ENCODE measurements at regions not wholly inside any gene's neighbourhood (a gene's known extent, or its start where the extent isn't known, plus 50 kb on each side); places are given as distances from the start of the nearest gene placed in this dataset.

- no peak for TF ChIP-seq SPI1 (IDR thresholded peaks at IDR 0.05; ENCODE audit: low read depth, low read length)
- no peak for TF ChIP-seq POU2F2 (IDR thresholded peaks at IDR 0.05; ENCODE audit: low read depth, low read length)
- no peak for TF ChIP-seq TAF1 (IDR thresholded peaks at IDR 0.05; ENCODE audit: low read depth, low read length)
- no peak for TF ChIP-seq POLR2A (IDR thresholded peaks at IDR 0.05; ENCODE audit: low read depth, low read length)
- TF ChIP-seq PAX5 (IDR thresholded peaks at IDR 0.05; ENCODE audit: insufficient read depth, low read length, severe bottlenecking), result no peak
- TF ChIP-seq POLR2AphosphoS5 (IDR thresholded peaks at IDR 0.05; ENCODE audit: low read depth, low read length), result no peak
- no peak for FAIRE-seq
These were observed 186.0 kb upstream of the MGMT start for GRCh38 chr10:129280908-129281586.

GRCh38 chr10:129285459-129285858 lies 181.6 kb upstream of the MGMT start:
- FAIRE-seq (no peak), DNase-seq (ENCODE audit: insufficient read length, low spot score) (no peak)
- no peak for TF ChIP-seq TAF1 (IDR thresholded peaks at IDR 0.05; ENCODE audit: low read depth, low read length)
- TF ChIP-seq POU2F2 (IDR thresholded peaks at IDR 0.05; ENCODE audit: low read depth, low read length), result no peak
- TF ChIP-seq POLR2AphosphoS5 (IDR thresholded peaks at IDR 0.05; ENCODE audit: low read depth, low read length), result no peak
- TF ChIP-seq PAX5 (IDR thresholded peaks at IDR 0.05; ENCODE audit: insufficient read depth, low read length, severe bottlenecking), result no peak
- TF ChIP-seq POLR2A (IDR thresholded peaks at IDR 0.05; ENCODE audit: low read depth, low read length), result no peak
- TF ChIP-seq SPI1 (IDR thresholded peaks at IDR 0.05; ENCODE audit: low read depth, low read length), result no peak

More at GRCh38 chr10:129280908-129281586, 186.0 kb upstream of the MGMT start:
- no peak for DNase-seq (ENCODE audit: insufficient read length, low spot score)

GRCh38 chr10:129288999-129289584 lies 177.9 kb upstream of the MGMT start:
- FAIRE-seq, result no peak
- TF ChIP-seq POLR2A (IDR thresholded peaks at IDR 0.05; ENCODE audit: low read depth, low read length), result no peak
- no peak for TF ChIP-seq PAX5 (IDR thresholded peaks at IDR 0.05; ENCODE audit: insufficient read depth, low read length, severe bottlenecking)
- no peak for TF ChIP-seq POLR2AphosphoS5 (IDR thresholded peaks at IDR 0.05; ENCODE audit: low read depth, low read length)
- TF ChIP-seq SPI1 (IDR thresholded peaks at IDR 0.05; ENCODE audit: low read depth, low read length), result no peak
- no peak for TF ChIP-seq POU2F2 (IDR thresholded peaks at IDR 0.05; ENCODE audit: low read depth, low read length)
- TF ChIP-seq TAF1 (IDR thresholded peaks at IDR 0.05; ENCODE audit: low read depth, low read length), result no peak
- DNase-seq (ENCODE audit: insufficient read length, low spot score), result no peak

- DNase-seq (ENCODE audit: insufficient read length, low spot score) (no peak), FAIRE-seq (no peak)
- TF ChIP-seq POLR2A (IDR thresholded peaks at IDR 0.05; ENCODE audit: low read depth, low read length) (no peak), PAX5 (IDR thresholded peaks at IDR 0.05; ENCODE audit: insufficient read depth, low read length, severe bottlenecking) (no peak), POU2F2 (IDR thresholded peaks at IDR 0.05; ENCODE audit: low read depth, low read length) (no peak), TAF1 (IDR thresholded peaks at IDR 0.05; ENCODE audit: low read depth, low read length) (no peak), SPI1 (IDR thresholded peaks at IDR 0.05; ENCODE audit: low read depth, low read length) (no peak), POLR2AphosphoS5 (IDR thresholded peaks at IDR 0.05; ENCODE audit: low read depth, low read length) (no peak)
These were observed 172.9 kb upstream of the MGMT start for GRCh38 chr10:129293991-129294700.

- FAIRE-seq (no peak), DNase-seq (ENCODE audit: insufficient read length, low spot score) (no peak)
- TF ChIP-seq POU2F2 (IDR thresholded peaks at IDR 0.05; ENCODE audit: low read depth, low read length), result no peak
- TF ChIP-seq PAX5 (IDR thresholded peaks at IDR 0.05; ENCODE audit: insufficient read depth, low read length, severe bottlenecking), result no peak
- no peak for TF ChIP-seq TAF1 (IDR thresholded peaks at IDR 0.05; ENCODE audit: low read depth, low read length)
- no peak for TF ChIP-seq SPI1 (IDR thresholded peaks at IDR 0.05; ENCODE audit: low read depth, low read length)
- no peak for TF ChIP-seq POLR2A (IDR thresholded peaks at IDR 0.05; ENCODE audit: low read depth, low read length)
- no peak for TF ChIP-seq POLR2AphosphoS5 (IDR thresholded peaks at IDR 0.05; ENCODE audit: low read depth, low read length)
These were observed 172.1 kb upstream of the MGMT start for GRCh38 chr10:129294944-129295343.

- no peak for FAIRE-seq
- no peak for DNase-seq (ENCODE audit: insufficient read length, low spot score)
- TF ChIP-seq POLR2A (IDR thresholded peaks at IDR 0.05; ENCODE audit: low read depth, low read length) (no peak), POU2F2 (IDR thresholded peaks at IDR 0.05; ENCODE audit: low read depth, low read length) (no peak), SPI1 (IDR thresholded peaks at IDR 0.05; ENCODE audit: low read depth, low read length) (no peak), TAF1 (IDR thresholded peaks at IDR 0.05; ENCODE audit: low read depth, low read length) (no peak), PAX5 (IDR thresholded peaks at IDR 0.05; ENCODE audit: insufficient read depth, low read length, severe bottlenecking) (no peak), POLR2AphosphoS5 (IDR thresholded peaks at IDR 0.05; ENCODE audit: low read depth, low read length) (no peak)
These were observed 162.0 kb upstream of the MGMT start for GRCh38 chr10:129305046-129305445.

GRCh38 chr10:129307141-129307540 lies 159.9 kb upstream of the MGMT start:
- no peak for DNase-seq (ENCODE audit: insufficient read length, low spot score)
- no peak for FAIRE-seq
- TF ChIP-seq POLR2AphosphoS5 (IDR thresholded peaks at IDR 0.05; ENCODE audit: low read depth, low read length) (no peak), POU2F2 (IDR thresholded peaks at IDR 0.05; ENCODE audit: low read depth, low read length) (no peak), TAF1 (IDR thresholded peaks at IDR 0.05; ENCODE audit: low read depth, low read length) (no peak), POLR2A (IDR thresholded peaks at IDR 0.05; ENCODE audit: low read depth, low read length) (no peak), PAX5 (IDR thresholded peaks at IDR 0.05; ENCODE audit: insufficient read depth, low read length, severe bottlenecking) (no peak), SPI1 (IDR thresholded peaks at IDR 0.05; ENCODE audit: low read depth, low read length) (no peak)

- no peak for DNase-seq (ENCODE audit: insufficient read length, low spot score)
- FAIRE-seq, result no peak
- no peak for TF ChIP-seq PAX5 (IDR thresholded peaks at IDR 0.05; ENCODE audit: insufficient read depth, low read length, severe bottlenecking)
- no peak for TF ChIP-seq POLR2A (IDR thresholded peaks at IDR 0.05; ENCODE audit: low read depth, low read length)
- no peak for TF ChIP-seq SPI1 (IDR thresholded peaks at IDR 0.05; ENCODE audit: low read depth, low read length)
- TF ChIP-seq POU2F2 (IDR thresholded peaks at IDR 0.05; ENCODE audit: low read depth, low read length), result no peak
- no peak for TF ChIP-seq TAF1 (IDR thresholded peaks at IDR 0.05; ENCODE audit: low read depth, low read length)
- no peak for TF ChIP-seq POLR2AphosphoS5 (IDR thresholded peaks at IDR 0.05; ENCODE audit: low read depth, low read length)
These were observed 158.0 kb upstream of the MGMT start for GRCh38 chr10:129308953-129309564.

Data from GM12891 (cell line).